ENCODE measurements at regions not wholly inside any gene's neighbourhood (a gene's known extent, or its start where the extent isn't known, plus 50 kb on each side); places are given as distances from the start of the nearest gene placed in this dataset.

- DNase-seq = no peak
Measured at GRCh38 chr20:39795401-39796272, 833.5 kb downstream of the DHX35 start.

GRCh38 chr20:39792334-39792733, 830.2 kb downstream of the DHX35 start:
- DNase-seq = no peak

GRCh38 chr20:39789411-39789810, 827.3 kb downstream of the DHX35 start:
- no peak for DNase-seq

- no peak for DNase-seq
Measured at GRCh38 chr20:39785252-39785917, 823.2 kb downstream of the DHX35 start.

GRCh38 chr20:39784693-39785092, 822.5 kb downstream of the DHX35 start:
- no peak for DNase-seq

DNA sequence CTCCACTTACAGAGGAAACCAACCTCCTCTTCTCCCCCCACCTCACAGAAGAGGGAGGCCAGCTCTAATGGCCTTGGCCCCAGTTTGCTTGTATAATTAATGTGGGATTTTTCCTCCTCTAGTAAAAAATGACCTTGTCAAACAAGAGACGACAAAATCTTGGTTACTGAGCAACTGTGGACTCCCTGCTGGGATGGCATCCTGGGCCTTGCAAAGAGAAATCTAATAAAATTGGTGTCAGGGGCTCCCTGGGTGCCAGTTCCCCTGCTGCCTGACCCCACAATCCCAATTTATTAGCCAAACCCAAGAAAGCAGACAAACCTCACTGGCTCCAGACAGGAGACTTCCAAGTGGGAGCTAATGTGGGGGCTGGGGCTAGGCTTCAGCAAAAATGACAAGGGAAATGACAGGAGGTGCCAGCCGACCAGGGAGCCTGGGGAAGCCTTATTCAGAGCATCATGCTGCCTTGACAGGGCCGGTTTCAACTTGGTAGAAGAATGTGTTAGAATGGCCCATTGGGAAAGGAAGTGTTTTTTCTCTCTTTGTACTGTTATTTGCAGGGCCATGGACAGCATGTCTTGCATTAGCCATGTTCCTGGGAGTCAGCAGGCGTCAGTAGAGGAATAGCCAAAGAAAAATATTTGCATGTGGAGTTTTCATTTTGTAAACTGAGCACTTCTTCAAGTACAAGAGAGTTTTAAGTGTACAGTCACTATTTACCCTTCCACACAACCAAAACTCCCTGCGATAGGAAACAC, 816.9 kb downstream of the DHX35 start:
- no peak for DNase-seq

DNA sequence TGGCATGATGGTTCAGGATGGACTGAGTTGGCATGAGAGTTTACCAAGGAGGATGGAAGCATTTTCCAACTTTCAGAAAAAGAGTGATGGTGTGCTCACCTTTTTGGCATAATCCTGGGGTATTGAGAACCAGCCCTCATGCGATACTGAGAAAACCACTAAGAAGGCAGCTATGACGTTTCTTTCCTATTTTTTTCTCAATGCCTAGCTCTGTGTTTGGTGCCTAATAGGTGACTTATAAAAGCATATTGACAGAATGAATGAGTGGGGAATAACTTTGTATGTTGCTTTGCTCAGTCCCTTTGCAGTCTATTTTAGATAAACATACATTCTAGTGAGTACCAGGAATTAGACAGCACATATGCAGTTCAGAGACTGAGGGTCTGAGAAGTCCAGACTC, 816.3 kb downstream of the DHX35 start:
- no peak for DNase-seq

DNA sequence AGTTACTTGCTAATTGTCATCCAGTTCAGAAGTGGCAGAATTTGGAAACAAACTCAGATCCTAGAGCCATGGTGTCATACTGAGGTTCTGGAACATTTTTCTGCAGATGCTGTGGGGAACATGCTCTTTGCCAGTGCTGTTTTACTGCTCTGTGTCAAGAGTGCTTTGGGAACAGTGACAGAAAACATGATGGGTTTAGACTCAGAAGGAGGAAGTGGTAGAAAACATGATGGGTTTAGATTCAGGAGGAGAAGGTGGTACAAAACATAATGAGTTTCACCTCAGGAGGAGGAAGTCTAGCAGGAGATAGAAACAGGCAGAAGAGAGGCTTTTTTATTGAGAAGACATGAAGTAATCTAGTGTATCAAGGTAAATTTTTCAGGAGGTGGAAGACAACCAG, 815.5 kb downstream of the DHX35 start:
- DNase-seq = no peak

DNA sequence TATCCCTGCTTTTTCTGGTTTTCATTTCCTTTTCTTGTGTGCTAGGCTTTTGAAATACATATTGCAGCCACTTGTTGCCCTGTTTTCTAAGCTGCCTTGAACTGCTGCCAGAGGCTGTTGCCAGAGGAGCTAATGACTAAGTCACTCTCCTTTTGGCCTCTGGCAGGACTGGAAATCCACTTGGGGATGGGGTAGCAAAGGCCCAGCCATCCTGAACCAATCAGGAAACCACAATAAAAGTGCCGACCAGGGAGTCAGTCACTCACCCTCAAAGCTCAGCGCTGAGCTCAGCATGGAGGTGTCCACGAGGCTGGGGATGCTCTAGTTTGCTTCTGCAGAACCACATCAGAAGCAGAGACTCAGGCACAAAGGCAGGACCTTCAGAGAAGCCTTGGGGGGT, 813.0 kb downstream of the DHX35 start:
- no peak for DNase-seq

DNA sequence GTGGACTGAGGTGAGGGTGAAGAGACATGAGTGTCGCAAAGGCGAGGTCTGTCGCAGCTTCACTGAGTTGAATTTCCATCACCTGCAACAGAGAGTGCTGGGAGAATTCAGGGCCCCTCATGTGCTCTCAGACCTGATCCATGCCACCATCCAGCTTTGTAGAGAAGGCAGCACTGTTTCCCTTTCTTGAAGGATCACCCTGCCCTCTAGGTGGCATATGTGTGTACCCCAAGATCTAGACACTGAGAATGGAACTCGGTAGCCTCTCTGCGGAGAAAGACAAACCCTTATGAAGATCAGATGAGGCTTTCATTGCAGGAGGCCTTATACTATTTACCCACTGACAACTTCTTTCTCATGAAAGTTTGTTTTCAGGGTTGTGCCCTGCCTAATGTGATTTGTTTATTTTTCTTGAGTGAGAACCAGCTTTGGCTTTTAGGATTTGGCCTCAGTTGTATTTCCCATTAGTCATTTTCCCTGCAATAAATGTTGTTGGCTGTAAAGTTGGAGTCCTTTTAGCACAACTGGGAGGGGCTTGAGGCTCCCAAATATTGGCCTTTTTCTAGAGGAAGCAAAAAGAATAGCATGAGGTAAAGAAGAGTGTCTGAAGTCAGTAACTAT, 811.3 kb downstream of the DHX35 start:
- DNase-seq = no peak

GRCh38 chr20:39767352-39767751, 805.2 kb downstream of the DHX35 start:
- no peak for DNase-seq

DNA sequence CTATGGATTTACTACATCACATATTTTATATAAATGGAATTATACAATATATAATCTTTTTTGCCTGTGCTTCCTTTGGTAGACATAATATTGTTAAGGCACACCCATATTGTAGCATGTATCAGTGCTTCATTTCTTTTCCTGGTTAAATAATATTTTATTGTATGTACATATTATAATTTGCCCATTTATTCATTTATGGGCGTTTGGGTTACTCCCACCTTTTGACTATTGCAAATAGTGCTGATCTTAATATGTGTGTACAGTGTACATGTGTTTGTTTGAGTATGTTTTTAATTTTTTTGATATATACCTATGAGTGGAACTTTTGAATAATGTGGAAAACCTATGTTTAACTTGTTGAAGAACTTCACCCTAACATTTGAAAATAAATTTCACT, 804.2 kb downstream of the DHX35 start:
- DNase-seq = no peak

GRCh38 chr20:39762716-39763115, 800.6 kb downstream of the DHX35 start:
- DNase-seq = no peak

DNA sequence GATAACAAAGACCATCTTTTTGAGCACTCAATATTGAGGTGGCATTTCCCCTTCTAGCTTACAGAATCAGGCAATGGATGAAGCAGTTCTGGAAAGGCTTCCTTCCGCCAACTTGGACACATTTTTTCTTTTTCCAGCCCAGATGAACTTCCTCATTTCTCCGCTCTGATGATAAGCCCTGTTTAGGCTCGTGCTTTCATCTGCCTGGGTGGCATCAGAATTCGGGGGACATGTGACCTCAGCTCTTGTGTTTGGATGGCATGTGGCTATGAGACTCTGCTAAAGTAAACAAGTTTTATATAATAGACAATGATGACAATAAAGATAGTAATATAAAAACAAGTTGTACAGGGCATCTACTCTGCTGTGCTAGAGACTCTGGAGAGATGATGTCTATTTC, 796.7 kb downstream of the DHX35 start:
- no peak for DNase-seq

DNA sequence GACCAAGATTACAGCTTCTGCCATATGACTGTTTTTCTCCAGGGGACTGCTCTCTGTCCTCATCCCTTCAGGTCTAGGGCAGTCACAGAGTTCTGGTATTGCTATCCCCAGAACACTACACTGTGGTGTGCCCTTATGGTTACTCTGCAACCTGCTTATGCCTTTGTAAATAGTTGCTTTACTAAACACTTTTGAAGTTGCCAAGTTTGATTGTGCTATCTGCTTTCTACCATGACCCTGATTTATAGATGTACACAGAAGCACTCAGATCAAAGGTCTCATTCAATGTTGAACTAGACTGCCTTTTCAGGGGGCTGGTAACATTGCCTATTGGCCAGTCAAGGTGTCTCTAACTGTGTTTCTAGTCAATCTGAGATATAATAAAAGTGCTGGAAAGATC, 794.7 kb downstream of the DHX35 start:
- no peak for DNase-seq

DNA sequence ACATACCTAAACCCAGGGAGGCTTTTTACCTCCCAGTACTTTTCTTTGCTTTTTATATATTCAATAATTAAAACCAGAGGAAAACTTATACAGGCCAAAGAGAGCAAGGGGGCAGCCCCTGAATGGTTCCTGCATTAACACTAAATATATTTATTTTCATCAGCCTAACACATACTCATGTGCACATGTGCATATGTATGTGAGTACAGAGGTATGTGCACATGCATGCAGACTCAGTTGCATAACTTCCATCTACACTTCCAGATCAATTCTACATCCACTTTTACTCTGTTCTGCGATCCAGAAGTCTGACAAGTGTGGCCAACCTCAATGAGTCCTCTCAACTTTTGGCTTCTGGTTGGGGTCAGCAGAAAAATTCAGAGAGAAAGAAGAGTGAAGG, 794.2 kb downstream of the DHX35 start:
- no peak for DNase-seq

- no peak for DNase-seq
Measured at GRCh38 chr20:39752262-39752876, 790.2 kb downstream of the DHX35 start.

DNA sequence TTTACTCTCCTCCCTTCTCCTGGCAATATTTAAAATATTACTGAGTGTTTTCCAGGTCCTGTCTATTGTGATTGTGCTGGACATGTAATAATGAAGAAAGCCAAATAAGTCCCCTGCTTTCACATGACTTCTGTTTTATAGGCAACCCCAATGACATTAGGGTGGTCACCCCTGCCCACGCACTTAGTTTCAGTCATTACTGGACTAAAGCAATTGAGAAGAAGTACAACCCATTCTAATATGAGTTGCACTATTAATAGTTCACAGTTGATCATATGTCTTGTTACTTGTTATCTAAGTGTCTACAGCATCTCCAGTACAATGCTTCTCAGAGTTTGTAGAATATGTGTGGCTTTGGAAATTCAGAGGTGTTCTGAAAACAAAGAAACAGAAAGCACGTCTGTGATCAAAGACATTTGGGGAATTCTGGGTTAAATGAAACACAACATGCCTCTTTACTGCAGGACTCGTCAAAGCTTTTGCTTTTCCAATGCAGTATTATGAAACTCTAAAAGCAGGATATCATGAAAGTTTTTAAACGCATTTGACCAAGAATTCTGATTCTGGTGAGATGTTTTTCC, 789.5 kb downstream of the DHX35 start:
- DNase-seq = no peak

DNA sequence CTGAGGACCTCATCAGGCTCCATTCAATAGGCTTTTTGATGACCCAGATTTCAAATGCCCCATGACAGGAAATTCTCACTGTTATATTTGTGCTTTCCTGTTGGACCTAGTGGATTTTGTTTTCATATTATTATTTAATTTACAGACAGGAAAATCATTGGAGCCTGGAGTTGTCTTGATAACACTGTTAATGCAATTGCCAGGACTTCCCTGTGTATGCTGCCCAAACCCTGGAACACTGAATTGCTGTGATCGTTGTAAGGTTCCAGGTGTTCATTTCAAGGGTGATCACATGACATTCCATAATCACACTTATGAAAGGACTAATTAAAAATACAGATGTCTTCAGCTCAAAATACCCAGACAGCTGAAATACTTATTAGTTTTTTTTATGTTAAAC, 783.2 kb downstream of the DHX35 start:
- no peak for DNase-seq

DNA sequence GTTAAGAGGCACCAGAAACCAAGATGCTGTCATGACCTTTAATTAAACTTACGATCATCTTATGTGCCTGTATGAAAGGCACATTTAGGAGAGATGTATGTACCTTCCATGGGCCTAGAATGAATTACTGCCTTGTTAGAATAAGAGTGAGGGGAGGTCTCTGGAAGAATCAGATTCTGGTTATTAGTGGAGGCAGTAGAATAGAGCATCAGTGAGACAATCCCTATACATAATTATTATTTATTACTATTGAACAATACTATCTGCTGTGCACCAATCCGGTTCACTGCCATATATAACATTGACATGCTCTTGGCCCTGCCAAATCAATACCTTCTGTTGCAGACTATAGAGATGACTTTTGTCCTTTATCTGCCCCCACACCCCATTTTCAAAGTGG, 776.5 kb downstream of the DHX35 start:
- DNase-seq = no peak

GRCh38 chr20:39736434-39737327, 774.5 kb downstream of the DHX35 start:
- no peak for DNase-seq

Measured in CD4-positive, alpha-beta T cell treated with Interferon alpha-2 for 1 hour (primary cell).